H1 (cell line): ENCODE measurements at regions not wholly inside any gene's neighbourhood (a gene's known extent, or its start where the extent isn't known, plus 50 kb on each side); places are given as distances from the start of the nearest gene placed in this dataset.

Experiments used
- PHF8 ChIP-seq: fragments of 200-600 bp; sonication (generic); conservative IDR thresholded peaks from 2 replicates; pipeline ENCODE4 v1.7.1; 2012; ENCODE audit warnings: low read depth, mild to moderate bottlenecking, inconsistent platforms, low read length, moderate library complexity
- SAP30 ChIP-seq: fragments of 300-600 bp; sonication (generic); IDR thresholded peaks from 2 replicates; pipeline ENCODE4 v1.7.1; 2012; ENCODE audit warnings: low read length, moderate library complexity, mild to moderate bottlenecking, inconsistent platforms; ENCODE audit not compliant: insufficient read depth, insufficient replicate concordance

DNA sequence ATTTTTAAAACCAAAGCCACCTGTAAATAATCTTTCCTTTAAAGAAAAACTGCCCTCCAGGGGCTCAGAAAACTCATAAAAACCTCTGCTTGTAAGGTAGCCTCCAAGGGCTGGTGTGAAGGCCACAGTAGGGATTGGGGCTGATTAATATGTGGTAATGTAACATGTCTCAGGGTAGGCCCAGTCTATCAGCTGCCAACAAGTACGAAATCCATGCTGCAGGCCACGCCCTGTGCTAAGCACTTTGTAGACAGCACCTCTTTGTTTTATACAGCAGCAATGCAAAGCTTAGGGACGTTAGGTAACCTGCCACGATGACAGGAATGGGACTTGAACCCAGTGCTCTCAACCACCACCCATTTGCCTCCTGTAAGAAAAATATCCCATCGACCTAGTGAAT, 65.6 kb upstream of the PRICKLE2 start (continued):
- TF ChIP-seq SAP30 (no peak), PHF8 (no peak)
